ENCODE measurements at regions not wholly inside any gene's neighbourhood (a gene's known extent, or its start where the extent isn't known, plus 50 kb on each side); places are given as distances from the start of the nearest gene placed in this dataset.

DNA sequence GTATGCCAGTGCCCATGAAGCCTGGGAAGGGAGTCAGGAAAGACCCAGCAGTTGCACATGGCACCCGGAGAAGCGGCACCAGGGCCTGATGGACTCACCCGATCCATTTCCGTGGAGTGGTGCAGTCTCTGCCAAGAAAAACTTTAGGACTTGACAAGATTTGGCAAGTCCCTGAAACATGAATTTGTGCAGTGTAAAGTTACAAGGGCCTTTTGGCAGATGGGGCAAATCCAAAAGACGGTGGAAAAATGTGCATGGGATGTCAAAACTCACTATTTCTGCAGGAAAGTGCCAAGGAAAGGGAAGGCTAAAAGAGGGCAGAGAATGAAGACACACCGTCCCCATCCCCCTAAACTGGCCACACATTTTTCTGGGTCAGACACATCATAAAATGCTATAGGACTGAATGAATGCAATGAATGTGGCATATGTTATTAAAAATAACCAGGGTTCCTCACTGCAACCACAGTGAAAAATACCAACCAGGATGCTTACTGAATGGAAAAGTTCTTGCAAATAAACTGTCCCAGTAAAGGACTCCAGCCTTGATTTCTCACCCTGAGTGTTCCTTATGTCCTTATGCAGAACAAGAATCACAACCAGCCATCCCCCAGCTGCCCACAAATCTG, 173.5 kb upstream of the SIX2 start:
- TF ChIP-seq, protein P1, sequence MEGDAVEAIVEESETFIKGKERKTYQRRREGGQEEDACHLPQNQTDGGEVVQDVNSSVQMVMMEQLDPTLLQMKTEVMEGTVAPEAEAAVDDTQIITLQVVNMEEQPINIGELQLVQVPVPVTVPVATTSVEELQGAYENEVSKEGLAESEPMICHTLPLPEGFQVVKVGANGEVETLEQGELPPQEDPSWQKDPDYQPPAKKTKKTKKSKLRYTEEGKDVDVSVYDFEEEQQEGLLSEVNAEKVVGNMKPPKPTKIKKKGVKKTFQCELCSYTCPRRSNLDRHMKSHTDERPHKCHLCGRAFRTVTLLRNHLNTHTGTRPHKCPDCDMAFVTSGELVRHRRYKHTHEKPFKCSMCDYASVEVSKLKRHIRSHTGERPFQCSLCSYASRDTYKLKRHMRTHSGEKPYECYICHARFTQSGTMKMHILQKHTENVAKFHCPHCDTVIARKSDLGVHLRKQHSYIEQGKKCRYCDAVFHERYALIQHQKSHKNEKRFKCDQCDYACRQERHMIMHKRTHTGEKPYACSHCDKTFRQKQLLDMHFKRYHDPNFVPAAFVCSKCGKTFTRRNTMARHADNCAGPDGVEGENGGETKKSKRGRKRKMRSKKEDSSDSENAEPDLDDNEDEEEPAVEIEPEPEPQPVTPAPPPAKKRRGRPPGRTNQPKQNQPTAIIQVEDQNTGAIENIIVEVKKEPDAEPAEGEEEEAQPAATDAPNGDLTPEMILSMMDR (IDR thresholded peaks at IDR 0.05), result no peak
- no peak for TF ChIP-seq POLR2A (IDR thresholded peaks at IDR 0.05)

Data from esophagus squamous epithelium (tissue), 4 donors.